ENCODE measurements at regions not wholly inside any gene's neighbourhood (a gene's known extent, or its start where the extent isn't known, plus 50 kb on each side); places are given as distances from the start of the nearest gene placed in this dataset.

- CTCF ChIA-PET (ENCODE audit: low intra/inter-chr PET ratio), result no interaction called here
- no peak for FAIRE-seq
- no TSS peak for BruUV-seq (replicated peaks)
These were observed 328.0 kb downstream of the TGFB2 start for GRCh38 chr1:218673170-218673569.

More at GRCh38 chr1:218673170-218673569, 328.0 kb downstream of the TGFB2 start:
- in situ Hi-C loops (cut with MboI) (no loop called here), intact Hi-C loops (cut with micrococcal nuclease) (no loop called here)
- Histone ChIP-seq H3K4me2 (ENCODE audit: insufficient read depth, low read length) (no peak overlapping the region), H3K4me3 (no peak overlapping the region), H3K79me2 (ENCODE audit: control insufficient read depth, insufficient read depth, low read length) (no peaks in the 10 kb centered on the region), H4K20me1 (replicated peaks; ENCODE audit: control insufficient read depth, insufficient read depth, low read length) (no peaks in the 10 kb centered on the region), H3K4me1 (replicated peaks in 1 of 2; ENCODE audit: control insufficient read depth in 2 of 2, insufficient read depth in 2 of 2, low read length in 2 of 2) (no peaks in the 10 kb centered on the region), H2AFZ (ENCODE audit: low read depth, low read length) (no peak overlapping the region), H3K27ac (ENCODE audit: extremely low read depth, low read depth, low read length) (no peak overlapping the region), H3K36me3 (ENCODE audit: control insufficient read depth, insufficient read depth, low read length) (no peaks in the 10 kb centered on the region), H3K9ac (ENCODE audit: insufficient read depth in 1 of 2, low read depth in 2 of 2, low read length in 2 of 2) (no peak overlapping the region), H3K27me3 (ENCODE audit: control insufficient read depth in 2 of 2, insufficient read depth in 2 of 2, low read length in 2 of 2) (no peaks in the 10 kb centered on the region), H3K9me3 (replicated peaks; ENCODE audit: control insufficient read depth, insufficient read depth, low read depth, low read length) (no peaks in the 10 kb centered on the region; the same call in 1 of the 2 replicates), H3K9me1 (ENCODE audit: control insufficient read depth, insufficient read depth, low read length) (no peaks in the 10 kb centered on the region)
- DNase-seq (ENCODE audit: extremely low read depth in 1 of 4, low spot score in 3 of 4), result no peak
- POLR2A ChIA-PET, result no interaction called here
- WGBS (ENCODE audit: insufficient coverage, low coverage, missing lambda C conversion rate), result 13% methylated on average over 2 of the region's 2 CpGs
- ATAC-seq, result no peak
- TF ChIP-seq TBP (optimal IDR thresholded peaks at IDR 0.05; ENCODE audit: low read depth, low read length) (no peak), KLF10 (CRISPR knock-in tag; IDR thresholded peaks at IDR 0.05) (no peak), MIER1 (IDR thresholded peaks at IDR 0.05; ENCODE audit: low read depth) (no peak), HDAC1 (IDR thresholded peaks at IDR 0.05) (no peak), STAT5A (IDR thresholded peaks at IDR 0.05; ENCODE audit: borderline replicate concordance, low read length) (no peak), MTF1 (CRISPR knock-in tag; IDR thresholded peaks at IDR 0.05; ENCODE audit: borderline replicate concordance) (no peak), ZNF3 (CRISPR knock-in tag; IDR thresholded peaks at IDR 0.05) (no peak), TSC22D4 (tag; IDR thresholded peaks at IDR 0.05) (no peak), E2F8 (IDR thresholded peaks at IDR 0.05; ENCODE audit: low read depth, partially characterized antibody) (no peak), ZBTB43 (CRISPR knock-in tag; IDR thresholded peaks at IDR 0.05) (no peak), CHD1 (IDR thresholded peaks at IDR 0.05; ENCODE audit: low read length) (no peak), ZNF280B (CRISPR knock-in tag; IDR thresholded peaks at IDR 0.05) (no peak), ZNF253 (CRISPR knock-in tag; conservative IDR thresholded peaks at IDR 0.05) (no peak), ZZZ3 (IDR thresholded peaks at IDR 0.05) (no peak), MCM2 (IDR thresholded peaks at IDR 0.05; ENCODE audit: low read depth) (no peak)
